22Rv1 (cell line): ENCODE measurements at regions not wholly inside any gene's neighbourhood (a gene's known extent, or its start where the extent isn't known, plus 50 kb on each side); places are given as distances from the start of the nearest gene placed in this dataset.

ENCODE experiments used
- CTCF ChIP-seq: fragments of 450-650 bp; IDR thresholded peaks from 2 replicates; pipeline ENCODE4 v1.5.1; 2017; ENCODE audit warnings: mild to moderate bottlenecking
- ZFX ChIP-seq: fragments of 450-650 bp; IDR thresholded peaks from 2 replicates; pipeline ENCODE4 v1.6.1; 2017; ENCODE audit warnings: antibody characterized with exemption, borderline replicate concordance

GRCh38 chr7:81280531-81280930 lies 361.7 kb upstream of the SEMA3C start:
- no peak for TF ChIP-seq CTCF
- no peak for TF ChIP-seq ZFX
